CD4-positive, alpha-beta T cell (primary cell): ENCODE measurements at regions not wholly inside any gene's neighbourhood (a gene's known extent, or its start where the extent isn't known, plus 50 kb on each side); places are given as distances from the start of the nearest gene placed in this dataset.

Experiments
- ATAC-seq: fragments of 200-7000 bp; cut with Tn5 transposase; one replicate; pipeline ENCODE4 v1.10.0; 2022; ENCODE audit warnings: mild to moderate bottlenecking; ENCODE audit not compliant: poor library complexity
- CTCF ChIA-PET: fragments of 350-600 bp; sonication (Branson Sonifier 250); formaldehyde crosslinking; loops from one replicate; lab custom pipeline; 2021; ENCODE audit warnings: antibody characterized with exemption, inconsistent platforms; lab: Charles Lee
- POLR2A ChIA-PET: fragments of 350-600 bp; sonication (Branson Sonifier 250); formaldehyde crosslinking; loops from one replicate; lab custom pipeline; 2021; ENCODE audit warnings: antibody characterized with exemption, inconsistent platforms; lab: Charles Lee
- DNase-seq, 14 experiments: peaks; one replicate each; pipeline ENCODE4 v3.0.0-alpha.2; 2013 to 2020; ENCODE audit warnings: mixed read lengths in 2 of 14
- H3K27ac ChIP-seq, 2 donors: one replicate each; pipeline versions ENCODE4 v1.5.1 to v1.7.0; 2013; ENCODE audit warnings: low read length in 2 of 2, low read depth in 1 of 2, mild to moderate bottlenecking in 1 of 2
- H3K27me3 ChIP-seq, 2 experiments: 1 replicate in 1 of 2; 2 replicates in 1 of 2; pipeline versions ENCODE4 v1.6.1 to v1.7.0; 2013; ENCODE audit warnings: low read length in 2 of 2, control low read depth in 1 of 2, mild to moderate bottlenecking in 1 of 2, moderate library complexity in 1 of 2; ENCODE audit not compliant: insufficient read depth in 2 of 2, control insufficient read depth in 1 of 2
- H3K36me3 ChIP-seq: one replicate; pipeline ENCODE4 v1.6.1; 2013; ENCODE audit warnings: low read length, control low read depth; ENCODE audit not compliant: insufficient read depth
- H3K4me1 ChIP-seq: one replicate; pipeline ENCODE4 v1.6.1; 2013; ENCODE audit warnings: low read length, control low read depth; ENCODE audit not compliant: insufficient read depth
- H3K4me3 ChIP-seq: one replicate; pipeline ENCODE4 v1.5.1; 2013; ENCODE audit warnings: mild to moderate bottlenecking, low read length, moderate library complexity
- H3K9me3 ChIP-seq, 2 experiments: 1 replicate in 1 of 2; 2 replicates in 1 of 2; pipeline versions ENCODE4 v1.6.1 to v1.7.0; 2013; ENCODE audit warnings: low read length in 2 of 2, mild to moderate bottlenecking in 2 of 2, control low read depth in 1 of 2, moderate library complexity in 1 of 2; ENCODE audit not compliant: control insufficient read depth in 1 of 2, insufficient read depth in 1 of 2
- H3K27ac Mint-ChIP-seq: one replicate; pipeline ENCODE4 v1.8.0; 2020; ENCODE audit warnings: mixed read lengths
- H3K27me3 Mint-ChIP-seq: one replicate; pipeline ENCODE4 v1.8.0; 2021; ENCODE audit warnings: mixed read lengths
- H3K36me3 Mint-ChIP-seq: one replicate; pipeline ENCODE4 v1.8.0; 2021; ENCODE audit warnings: low read depth, mixed read lengths
- H3K4me1 Mint-ChIP-seq: one replicate; pipeline ENCODE4 v1.8.0; 2021; ENCODE audit warnings: low read depth, mixed read lengths
- H3K4me3 Mint-ChIP-seq: one replicate; pipeline ENCODE4 v1.8.0; 2020; ENCODE audit warnings: mild to moderate bottlenecking, mixed read lengths
- H3K9me3 Mint-ChIP-seq: one replicate; pipeline ENCODE4 v1.8.0; 2020; ENCODE audit warnings: mixed read lengths
- CTCF ChIP-seq: fragments of 200-600 bp; IDR thresholded peaks from one replicate; pipeline ENCODE4 v1.8.0; 2022; ENCODE audit warnings: antibody characterized with exemption, mild to moderate bottlenecking
- intact Hi-C, 2 experiments: fragments of 100-400 bp; cut with DNase I in 1 of 2; cut with micrococcal nuclease in 1 of 2; formaldehyde crosslinking; loops; one replicate each; pipeline versions ENCODE4 v1.15.1 to v1.9.0; 2023 to 2025; cut with DNase I, micrococcal nuclease

GRCh38 chr10:109726473-109726872 lies 196.8 kb downstream of the XPNPEP1 start:
- no peaks in the 10 kb centered on the region for H3K36me3 ChIP-seq
- Mint-ChIP-seq H3K4me3 (no peak overlapping the region), H3K27me3 (peaks cover 7% of the 10 kb centered on the region), H3K36me3 (no peaks in the 10 kb centered on the region), H3K9me3 (no peaks in the 10 kb centered on the region), H3K27ac (no peak overlapping the region), H3K4me1 (no peaks in the 10 kb centered on the region)
- ChIA-PET POLR2A (no interaction called here), CTCF (no interaction called here)
- TF ChIP-seq CTCF: no peak
- ATAC-seq (no peak), DNase-seq (no peak)
- intact Hi-C loops: no loop called here
- no peak overlapping the region for H3K27ac ChIP-seq
- no peak overlapping the region for H3K4me3 ChIP-seq
- no peaks in the 10 kb centered on the region for H3K4me1 ChIP-seq
- no peaks in the 10 kb centered on the region for H3K27me3 ChIP-seq
- no peaks in the 10 kb centered on the region for H3K9me3 ChIP-seq

GRCh38 chr10:109723305-109723704 lies 200.0 kb downstream of the XPNPEP1 start:
- Mint-ChIP-seq H3K27ac (no peak overlapping the region), H3K27me3 (peaks cover 2% of the 10 kb centered on the region), H3K4me3 (no peak overlapping the region), H3K9me3 (no peaks in the 10 kb centered on the region), H3K36me3 (no peaks in the 10 kb centered on the region), H3K4me1 (no peaks in the 10 kb centered on the region)
- no peaks in the 10 kb centered on the region for H3K27me3 ChIP-seq
- no peaks in the 10 kb centered on the region for H3K36me3 ChIP-seq
- intact Hi-C loops: no loop called here
- ATAC-seq (no peak), DNase-seq (no peak)
- no peak overlapping the region for H3K4me3 ChIP-seq
- ChIA-PET POLR2A (no interaction called here), CTCF (no interaction called here)
- H3K4me1 ChIP-seq: no peaks in the 10 kb centered on the region
- H3K27ac ChIP-seq: no peak overlapping the region
- TF ChIP-seq CTCF: no peak
- H3K9me3 ChIP-seq: no peaks in the 10 kb centered on the region

GRCh38 chr10:109721453-109722064 lies 201.8 kb downstream of the XPNPEP1 start:
- no peak overlapping the region for H3K4me3 Mint-ChIP-seq
- ATAC-seq (no peak), DNase-seq (no peak)
- intact Hi-C loops: no loop called here
- Histone ChIP-seq H3K36me3 (no peaks in the 10 kb centered on the region), H3K27me3 (no peaks in the 10 kb centered on the region), H3K4me3 (no peak overlapping the region), H3K4me1 (no peaks in the 10 kb centered on the region), H3K27ac (no peak overlapping the region), H3K9me3 (no peaks in the 10 kb centered on the region)
- ChIA-PET CTCF (no interaction called here), POLR2A (no interaction called here)
- no peaks in the 10 kb centered on the region for H3K27me3 Mint-ChIP-seq
- no peak for TF ChIP-seq CTCF
- H3K9me3 Mint-ChIP-seq: no peaks in the 10 kb centered on the region
- H3K27ac Mint-ChIP-seq: no peak overlapping the region
- H3K36me3 Mint-ChIP-seq: no peaks in the 10 kb centered on the region
- H3K4me1 Mint-ChIP-seq: no peaks in the 10 kb centered on the region
